GM12875 (cell line): ENCODE measurements at regions not wholly inside any gene's neighbourhood (a gene's known extent, or its start where the extent isn't known, plus 50 kb on each side); places are given as distances from the start of the nearest gene placed in this dataset.

Experiments used
- H3K4me3 ChIP-seq: one replicate; pipeline ENCODE4 v1.5.1; 2011; ENCODE audit warnings: low read depth, low read length, control low read depth
- CTCF ChIP-seq: IDR thresholded peaks from 2 replicates; pipeline ENCODE4 v1.5.1; 2011; ENCODE audit warnings: low read depth, mild to moderate bottlenecking, control low read depth, inconsistent platforms, low read length, moderate library complexity, borderline replicate concordance; ENCODE audit not compliant: insufficient read depth

GRCh38 chr5:28542987-28543386 is 1504.6 kb upstream of the CDH9 start:
- H3K4me3 ChIP-seq = no peak overlapping the region
- TF ChIP-seq CTCF = no peak

GRCh38 chr5:28523888-28524635 is 1485.7 kb upstream of the CDH9 start:
- H3K4me3 ChIP-seq = no peak overlapping the region
- no peak for TF ChIP-seq CTCF

- TF ChIP-seq CTCF = no peak
Observed at GRCh38 chr5:28523416-28523815, 1485.0 kb upstream of the CDH9 start.

GRCh38 chr5:28517691-28518090 is 1479.3 kb upstream of the CDH9 start:
- no peak overlapping the region for H3K4me3 ChIP-seq
- TF ChIP-seq CTCF = no peak

More at GRCh38 chr5:28523416-28523815, 1485.0 kb upstream of the CDH9 start:
- no peak overlapping the region for H3K4me3 ChIP-seq

GRCh38 chr5:28516722-28517121 is 1478.3 kb upstream of the CDH9 start:
- H3K4me3 ChIP-seq = no peak overlapping the region
- no peak for TF ChIP-seq CTCF

GRCh38 chr5:28512648-28513047 is 1474.3 kb upstream of the CDH9 start:
- no peak overlapping the region for H3K4me3 ChIP-seq
- no peak for TF ChIP-seq CTCF

GRCh38 chr5:28505121-28505520 is 1466.7 kb upstream of the CDH9 start:
- TF ChIP-seq CTCF = no peak

More at GRCh38 chr5:28505121-28505520, 1466.7 kb upstream of the CDH9 start:
- no peak overlapping the region for H3K4me3 ChIP-seq
